HG02981 (cell line): ENCODE measurements at regions not wholly inside any gene's neighbourhood (a gene's known extent, or its start where the extent isn't known, plus 50 kb on each side); places are given as distances from the start of the nearest gene placed in this dataset.

ENCODE experiments used
- ATAC-seq: cut with Tn5 transposase; IDR thresholded peaks from one replicate; pipeline ENCODE4 v1.9.1; 2021; ENCODE audit warnings: mild to moderate bottlenecking, moderate library complexity; ENCODE audit not compliant: unreplicated experiment

DNA sequence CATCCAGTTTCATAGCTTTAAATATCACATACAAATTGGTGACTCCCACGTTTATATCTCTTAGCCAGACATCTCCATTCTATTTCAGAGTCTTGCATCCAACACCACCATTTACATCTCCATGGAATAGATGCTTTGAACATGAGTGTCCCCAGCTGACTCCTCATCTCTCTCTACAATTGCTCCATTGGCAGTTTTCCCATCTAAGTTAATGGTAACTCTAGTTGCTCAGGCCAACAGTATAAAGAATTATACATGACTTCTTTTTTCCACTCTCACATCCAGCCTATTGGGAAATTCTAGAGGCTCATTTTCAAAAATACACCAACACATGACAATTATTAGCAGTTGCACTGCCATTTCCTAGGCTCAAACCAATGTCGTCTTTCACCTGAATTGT, 388.2 kb downstream of the STIM2 start:
- no peak for ATAC-seq

DNA sequence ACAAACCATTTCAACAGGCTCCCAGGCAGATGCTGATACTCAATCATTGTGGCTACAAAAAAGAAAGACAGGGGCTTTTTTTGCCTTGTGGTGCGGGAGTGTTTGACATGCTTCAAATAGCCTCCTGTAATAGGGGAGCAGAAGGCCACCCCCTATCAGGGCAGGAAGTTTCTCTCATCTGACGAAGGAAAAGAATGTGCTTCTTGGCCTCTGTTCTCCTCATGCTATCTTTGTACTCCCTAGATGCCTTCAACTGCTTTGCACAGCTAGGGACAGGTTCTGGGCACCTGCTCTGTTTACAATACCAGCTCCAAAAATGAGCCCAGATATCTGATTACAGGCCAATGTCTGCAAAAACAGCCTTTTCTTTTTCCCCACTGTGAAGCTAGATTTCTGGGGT, 391.1 kb downstream of the STIM2 start:
- no peak for ATAC-seq

DNA sequence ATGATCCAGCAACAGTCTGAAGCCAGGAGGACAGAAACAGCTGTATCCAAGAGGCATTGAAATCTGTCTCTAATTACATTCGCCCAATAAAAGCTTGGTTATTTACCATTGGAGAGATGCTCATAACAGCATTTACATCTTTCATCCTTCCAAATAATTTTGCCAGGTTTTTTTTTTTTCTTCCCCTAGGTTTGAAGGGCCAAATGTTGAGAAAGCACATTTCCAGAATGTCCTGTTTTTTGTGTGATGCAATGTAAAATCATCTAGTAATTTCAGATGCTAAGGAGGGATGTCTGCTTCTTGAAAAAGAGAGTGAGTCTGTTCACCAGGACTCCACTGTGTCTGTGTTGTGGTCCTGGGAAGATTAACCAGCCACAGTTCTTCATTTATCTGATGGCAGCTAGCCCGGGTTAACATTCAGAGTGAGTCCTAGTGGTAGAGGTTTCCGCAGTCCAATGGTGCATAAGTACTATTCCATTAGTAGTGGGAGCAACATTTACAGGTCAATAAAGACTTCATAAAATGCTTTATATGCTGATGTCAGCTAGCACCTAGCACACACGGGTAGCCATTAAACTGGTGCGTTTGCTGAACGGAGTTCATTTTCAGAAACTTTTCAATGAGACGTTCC, 406.8 kb downstream of the STIM2 start:
- no peak for ATAC-seq

DNA sequence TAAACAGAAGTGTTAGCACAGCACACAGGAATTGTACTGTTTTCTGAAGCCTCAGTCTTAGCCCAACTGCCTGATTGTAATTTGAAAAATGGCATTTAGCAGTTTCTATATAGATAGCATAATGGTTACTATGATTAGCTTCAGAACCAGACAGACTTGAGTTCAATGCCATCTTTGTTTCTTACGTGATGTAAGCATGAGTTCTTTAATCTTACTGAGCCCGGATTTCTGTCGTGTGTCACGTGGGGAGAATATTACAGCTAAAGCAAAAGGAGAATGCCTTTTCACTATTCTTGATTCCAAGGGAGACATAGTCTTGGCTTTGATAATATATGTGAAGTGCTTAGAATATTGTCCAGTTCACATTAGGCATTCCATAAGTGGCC, 407.3 kb downstream of the STIM2 start:
- no peak for ATAC-seq

DNA sequence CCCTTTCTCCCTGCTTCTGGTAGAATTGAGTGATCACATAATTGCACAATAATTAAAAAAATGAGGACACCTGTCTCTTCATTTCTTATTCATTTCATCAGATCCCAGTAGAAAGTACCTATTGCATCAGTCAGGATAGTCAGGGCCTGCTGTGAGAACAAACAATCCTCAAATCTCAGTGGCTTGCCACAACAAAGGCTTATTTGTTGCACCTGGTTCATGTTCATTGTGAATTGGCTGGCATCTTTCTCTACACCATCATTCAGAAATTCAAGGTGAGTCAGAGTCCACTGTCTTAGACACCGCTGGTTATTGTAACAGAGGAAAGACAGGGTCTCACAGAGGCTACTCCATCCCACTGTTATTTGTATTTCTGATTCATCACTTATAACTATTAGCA, 409.8 kb downstream of the STIM2 start:
- ATAC-seq, result no peak

DNA sequence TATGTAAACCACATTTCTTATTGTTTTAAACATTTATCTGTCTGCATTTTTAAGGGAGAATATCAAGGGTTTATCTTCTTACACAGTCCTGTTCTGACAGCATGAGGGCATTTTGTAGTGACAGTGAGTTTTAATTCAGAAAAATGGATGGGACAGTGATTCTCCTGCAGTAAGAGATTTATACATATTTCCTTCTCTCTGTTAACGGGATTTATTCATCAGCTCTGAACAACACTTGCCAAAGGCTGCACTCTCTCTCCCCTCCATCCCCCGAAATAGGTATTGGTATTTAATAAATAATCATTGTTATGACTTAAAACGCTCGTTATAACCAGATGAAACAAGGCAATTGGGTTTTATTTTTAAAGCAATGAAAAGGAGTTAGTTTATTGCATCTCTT, 410.9 kb downstream of the STIM2 start:
- no peak for ATAC-seq

DNA sequence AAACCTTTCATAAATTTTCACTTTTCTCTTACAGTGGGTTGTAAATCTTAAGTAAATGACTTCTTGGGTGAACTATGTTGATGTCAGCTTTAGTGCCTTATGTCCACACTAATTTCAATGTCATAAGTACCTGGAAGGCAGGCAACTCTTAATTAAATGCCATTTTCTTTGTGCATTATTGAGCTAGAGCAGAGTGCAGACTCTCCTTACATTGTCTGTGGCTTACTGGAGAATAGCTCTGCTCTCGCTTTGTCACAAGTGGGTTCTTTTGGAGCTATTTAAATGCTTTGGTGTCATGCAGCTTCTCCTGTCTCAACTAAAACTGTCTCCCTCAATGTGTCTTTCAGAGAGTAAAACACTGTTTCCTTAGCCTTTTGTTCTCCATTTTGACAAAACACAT, 411.6 kb downstream of the STIM2 start:
- no peak for ATAC-seq

DNA sequence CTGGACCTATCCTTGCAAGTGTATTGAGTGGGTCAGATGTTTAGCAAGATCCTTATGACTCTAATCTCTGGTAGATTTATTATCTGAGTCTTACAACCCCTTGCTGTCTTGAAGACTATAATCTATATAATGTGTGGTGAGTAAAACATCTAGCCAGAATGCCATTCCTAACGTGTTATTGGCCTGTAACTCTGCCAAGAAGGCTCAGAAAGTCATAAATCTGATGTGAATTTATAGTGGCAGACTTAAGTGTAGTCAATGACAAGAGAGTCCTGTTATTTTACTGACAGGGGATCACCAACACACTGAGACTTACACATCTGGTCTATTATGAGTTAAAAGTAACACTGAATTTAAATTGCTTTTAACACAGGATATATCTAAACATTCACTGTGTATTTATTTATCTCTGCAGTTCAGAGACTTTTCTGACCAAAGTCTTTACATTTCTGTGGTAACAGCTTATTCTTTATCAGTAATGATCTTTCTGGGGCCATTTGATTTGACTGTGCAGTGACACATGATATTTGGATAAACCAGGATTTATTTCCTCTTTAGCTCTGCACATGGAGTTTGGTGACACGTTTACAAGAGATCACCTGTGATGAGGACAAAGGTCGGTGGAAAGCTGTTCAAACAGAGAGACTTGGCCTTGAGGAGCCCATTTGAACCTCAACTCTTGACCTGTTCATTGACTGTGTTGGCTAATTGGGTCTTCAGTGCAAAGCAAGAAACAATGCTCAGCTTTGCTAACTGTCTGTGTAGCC, 415.8 kb downstream of the STIM2 start:
- ATAC-seq, result no peak

DNA sequence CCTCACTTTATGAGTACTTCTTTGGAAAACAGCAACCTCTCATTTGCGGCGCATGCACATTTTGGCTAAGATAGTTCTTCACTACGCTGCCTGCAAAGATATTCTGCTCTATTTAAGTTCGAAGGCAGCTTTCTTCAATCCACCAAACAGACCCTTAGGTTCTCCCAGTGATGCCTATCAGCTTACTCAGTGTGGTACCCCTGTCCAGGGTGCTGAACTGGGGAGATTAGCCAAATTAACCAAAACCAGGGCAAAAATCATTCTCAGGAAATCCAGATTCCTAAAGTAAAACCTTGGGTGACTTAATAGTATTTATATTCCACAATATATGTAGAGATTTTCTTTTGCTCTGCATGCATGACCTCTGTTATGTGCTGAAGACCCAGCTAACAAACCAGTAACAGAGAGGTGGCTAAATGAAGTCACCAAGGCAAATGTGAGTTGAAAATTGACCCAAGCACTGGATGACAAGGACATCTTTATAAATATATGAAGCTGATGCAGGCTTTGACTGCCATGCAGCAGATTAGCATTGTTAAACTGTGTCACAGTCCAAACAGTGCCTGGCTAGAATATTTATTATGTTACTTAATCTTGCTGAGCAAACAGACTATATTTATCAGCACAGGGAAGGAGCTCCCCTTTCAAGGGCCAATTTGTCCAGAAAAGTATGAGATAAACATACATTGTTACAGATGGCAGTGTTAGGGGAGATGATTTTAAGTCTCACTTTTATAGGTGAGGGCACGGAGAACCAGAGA, 418.2 kb downstream of the STIM2 start:
- no peak for ATAC-seq

DNA sequence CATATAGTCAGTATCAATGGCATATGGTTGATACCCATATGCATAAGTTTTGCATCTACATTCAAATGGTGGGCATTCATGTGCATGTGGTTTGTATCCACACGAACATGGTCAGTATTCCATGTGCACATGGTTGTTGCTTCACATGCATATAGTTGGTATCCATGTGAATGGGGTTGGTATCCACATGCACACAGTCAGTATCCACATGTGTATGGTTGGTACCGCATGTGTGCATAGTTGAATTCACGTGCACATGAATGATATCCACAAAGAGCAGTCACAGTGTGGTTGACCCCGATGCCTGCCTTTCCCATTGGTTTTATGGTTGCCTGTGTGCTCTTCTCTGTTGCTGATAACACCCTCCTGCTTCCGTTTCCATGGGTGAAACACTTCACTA, 427.9 kb downstream of the STIM2 start:
- no peak for ATAC-seq

DNA sequence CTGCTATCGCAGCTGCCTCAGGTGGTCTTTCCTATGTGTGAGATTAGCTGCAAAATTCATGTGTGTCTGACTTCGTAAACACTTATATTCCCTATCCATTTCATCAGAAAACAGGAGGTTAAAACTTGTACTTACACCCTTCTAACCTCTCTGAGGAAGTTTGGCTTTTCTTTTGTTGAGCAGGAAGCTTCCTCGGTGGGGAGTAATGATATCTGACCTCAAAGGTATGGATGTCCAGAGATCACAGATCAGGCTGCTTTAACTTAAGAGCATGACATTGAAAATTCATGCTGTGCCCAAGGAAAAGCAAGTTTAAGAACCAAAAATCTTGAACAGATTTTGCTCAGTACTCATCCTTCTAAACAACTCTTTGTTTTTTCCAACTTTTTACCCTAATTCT, 429.1 kb downstream of the STIM2 start:
- ATAC-seq, result no peak

DNA sequence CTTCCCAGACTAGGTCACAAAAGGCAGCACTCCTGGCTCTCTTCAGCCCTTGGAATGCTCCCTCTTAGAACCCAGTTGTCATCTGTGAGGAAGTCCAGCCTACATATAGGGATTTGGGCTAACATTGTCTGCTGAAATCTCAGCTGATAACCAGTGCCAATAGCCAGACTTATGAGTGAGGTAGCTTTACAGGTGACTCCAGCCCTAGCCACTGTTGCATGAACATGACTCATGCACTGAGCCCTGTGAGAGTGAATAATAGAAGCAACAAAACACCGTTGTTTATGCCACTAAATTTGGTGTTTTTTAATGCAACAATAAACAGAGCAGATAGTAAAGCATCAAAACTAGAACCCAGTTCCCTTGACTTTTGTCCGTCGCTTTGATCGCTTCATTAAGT, 433.2 kb downstream of the STIM2 start:
- no peak for ATAC-seq

DNA sequence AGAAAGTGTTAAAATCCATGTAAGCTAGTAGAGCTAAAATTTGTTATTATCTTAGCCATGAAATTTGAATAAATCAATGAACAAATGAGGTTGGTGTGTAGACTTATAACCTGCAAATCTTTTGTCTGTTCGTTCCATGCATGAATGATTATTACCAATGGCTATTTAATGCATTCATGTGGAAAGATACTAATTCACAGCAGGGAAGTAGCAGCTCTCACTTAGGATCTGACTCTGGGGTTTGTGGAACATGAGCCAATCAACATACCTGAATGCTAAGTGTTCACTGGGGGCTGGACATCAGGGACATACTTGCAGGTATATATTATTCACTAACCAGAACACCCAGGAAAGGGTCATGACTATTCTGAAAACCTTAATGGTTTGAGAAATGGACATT, 444.1 kb downstream of the STIM2 start:
- no peak for ATAC-seq

DNA sequence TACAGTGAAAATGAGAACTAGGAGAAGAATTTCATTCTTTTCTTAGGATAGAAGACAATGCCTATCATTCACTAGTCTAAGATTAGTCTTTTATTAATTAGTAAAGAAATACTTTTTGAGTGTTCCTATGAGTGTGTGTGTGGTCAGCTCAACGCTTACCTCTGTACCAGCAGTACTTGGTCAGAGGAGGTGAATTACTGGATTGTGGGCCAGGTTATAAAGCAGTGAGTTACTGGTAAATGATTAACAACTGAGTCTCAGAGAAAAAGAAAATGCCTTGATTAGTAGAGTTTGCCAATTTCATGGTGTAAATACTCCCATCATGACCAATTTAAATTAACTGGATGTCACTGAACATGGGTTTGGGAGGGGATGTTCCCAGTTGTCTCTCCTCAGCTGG, 444.6 kb downstream of the STIM2 start:
- ATAC-seq, result no peak

DNA sequence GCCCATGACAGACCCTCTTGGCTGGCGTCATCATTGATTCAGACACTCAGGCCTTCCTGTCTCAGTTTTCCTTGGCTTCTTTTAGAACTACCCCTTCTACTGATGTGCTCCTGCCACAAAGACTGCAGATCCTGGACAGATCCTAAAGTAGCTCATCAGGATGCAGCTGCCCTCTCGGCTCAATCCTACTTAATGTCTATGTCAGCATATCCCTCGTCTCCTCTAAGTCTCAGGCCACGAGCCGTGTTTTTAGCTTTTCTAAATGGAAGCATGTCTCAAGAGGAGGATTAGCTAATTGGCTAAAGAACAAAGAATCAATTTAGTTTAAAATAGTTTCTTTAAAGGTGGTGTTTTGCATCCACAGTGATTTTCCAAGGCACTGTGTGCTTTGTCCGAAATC, 447.7 kb downstream of the STIM2 start:
- no peak for ATAC-seq

DNA sequence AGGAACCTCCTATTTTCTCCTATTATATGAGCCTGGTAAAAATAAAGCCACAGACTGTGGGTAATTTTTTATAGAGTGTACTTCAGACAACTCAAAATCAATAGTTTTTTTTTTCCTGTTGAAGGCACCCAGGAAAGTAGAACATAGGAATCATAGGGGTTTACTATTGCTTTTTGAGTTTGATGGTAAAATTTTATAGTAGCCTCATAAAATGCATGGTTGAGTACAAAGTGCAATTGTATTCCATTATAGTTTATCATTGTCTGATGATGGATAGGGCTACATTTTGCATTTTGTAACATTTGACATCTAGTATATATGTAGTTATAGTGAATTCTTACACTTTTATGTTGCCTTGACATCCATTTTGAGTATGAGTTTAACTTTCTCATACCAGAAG, 455.0 kb downstream of the STIM2 start:
- ATAC-seq, result no peak

DNA sequence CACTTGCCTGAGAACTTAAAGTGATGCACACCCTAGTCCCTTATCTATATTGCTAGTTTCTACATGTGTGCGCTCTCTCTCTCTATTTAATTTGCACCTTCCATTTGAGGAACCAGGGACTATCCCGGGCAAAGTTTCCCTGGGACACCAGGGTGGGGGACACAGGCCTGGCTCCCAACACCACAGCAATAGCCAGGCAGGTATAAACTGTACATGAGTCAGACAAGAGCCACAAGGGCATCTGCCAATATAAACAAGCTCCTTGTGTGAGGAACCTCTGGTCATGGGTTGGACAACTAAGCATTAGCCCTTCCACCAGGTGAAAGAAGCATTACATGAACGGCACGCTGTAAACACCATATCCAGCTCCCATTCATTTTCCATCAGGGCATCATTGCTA, 455.5 kb downstream of the STIM2 start:
- ATAC-seq, result no peak

DNA sequence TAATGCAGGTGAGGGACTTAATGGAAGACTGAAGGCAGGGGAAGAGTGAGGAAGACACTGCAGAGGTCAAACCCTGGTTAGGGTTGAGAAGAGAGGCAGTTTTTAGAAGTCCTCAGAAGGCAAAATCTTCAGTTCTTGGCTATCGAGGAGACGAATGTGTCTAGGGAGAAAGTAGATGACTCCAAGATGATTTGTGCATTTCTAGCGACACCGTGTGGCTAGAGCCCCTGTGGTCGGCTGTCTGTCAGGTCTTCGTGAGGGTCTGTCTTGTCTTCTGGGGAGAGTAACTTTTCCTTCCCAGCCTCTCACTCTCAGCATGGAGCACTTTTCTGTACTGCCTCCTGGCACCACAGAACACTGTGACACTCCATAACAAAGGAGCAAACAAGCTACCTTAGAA, 458.1 kb downstream of the STIM2 start:
- no peak for ATAC-seq

DNA sequence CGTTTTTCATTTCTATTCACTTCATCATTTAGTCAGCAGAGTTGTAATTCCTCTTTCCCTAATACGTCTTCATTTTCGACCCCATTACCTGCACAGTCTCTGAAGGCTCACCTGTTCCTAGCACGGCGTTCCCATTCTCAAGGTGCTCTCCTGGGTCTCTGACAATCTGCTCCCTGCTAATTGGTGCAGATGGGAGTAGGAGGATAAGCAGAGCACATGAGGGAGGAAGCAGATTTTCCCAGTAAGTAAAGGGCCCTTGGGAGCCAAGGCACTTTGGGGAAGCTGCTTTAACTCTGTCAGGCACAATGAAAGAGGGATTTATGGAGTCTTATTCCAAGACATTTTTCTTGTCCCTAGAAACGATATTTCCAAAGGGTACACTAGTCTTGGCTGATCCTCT, 466.4 kb downstream of the STIM2 start:
- ATAC-seq, result no peak

DNA sequence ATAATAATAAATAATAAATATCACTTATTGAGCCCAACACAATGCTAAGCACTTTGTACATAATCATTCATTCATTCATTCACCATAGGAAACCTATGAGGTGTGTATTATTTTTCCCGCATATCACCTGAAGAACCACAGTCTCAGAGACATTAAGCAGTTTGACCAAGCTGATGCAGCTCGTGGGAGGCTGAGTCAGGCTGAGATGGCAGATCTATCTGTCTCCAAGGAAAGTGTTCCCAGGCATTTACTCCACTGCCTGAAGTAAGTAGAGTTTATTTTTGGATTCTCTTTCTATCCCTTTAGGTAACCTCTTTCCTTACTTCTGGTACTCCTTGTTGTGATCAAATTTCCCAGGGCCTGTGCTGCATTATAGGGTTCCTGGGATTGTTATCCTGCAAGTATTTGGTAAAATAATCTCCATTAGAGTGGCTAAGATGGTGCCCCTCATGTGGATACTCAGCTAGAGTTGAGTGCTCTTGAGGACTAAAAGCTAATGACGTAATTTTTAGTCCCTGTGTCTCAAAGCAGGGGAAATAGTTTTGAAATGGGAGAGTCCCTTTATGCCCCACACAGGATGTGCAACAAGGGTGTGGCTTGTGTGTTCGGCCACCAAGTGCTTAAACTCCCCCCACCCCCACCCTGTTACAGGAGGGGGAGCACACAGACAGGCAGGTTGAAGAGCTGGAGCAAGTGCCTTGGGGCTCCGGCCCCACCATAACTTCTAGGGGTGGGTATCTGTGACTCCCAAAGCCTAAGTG, 467.0 kb downstream of the STIM2 start:
- no peak for ATAC-seq

DNA sequence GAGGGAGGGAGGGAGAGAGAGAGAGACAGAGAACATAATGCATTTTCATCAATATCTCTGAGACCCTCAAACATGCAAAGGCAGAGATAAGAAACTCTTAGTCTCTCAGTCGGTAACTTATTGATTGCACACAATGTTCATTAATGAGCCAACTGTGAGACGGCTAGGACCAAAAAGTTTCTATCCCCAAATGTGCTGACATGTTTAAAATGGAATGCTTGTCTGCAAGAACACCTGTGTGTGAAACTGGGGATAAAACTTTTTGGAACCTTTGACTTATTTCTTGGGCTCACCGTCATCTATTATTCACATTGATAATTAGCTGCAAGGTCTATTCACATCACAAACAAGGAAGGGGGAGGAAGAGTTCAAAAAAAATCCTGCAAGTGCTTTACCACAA, 477.9 kb downstream of the STIM2 start:
- ATAC-seq, result no peak
